Parathyroid adenoma (tissue), 2 donors: ENCODE measurements at regions not wholly inside any gene's neighbourhood (a gene's known extent, or its start where the extent isn't known, plus 50 kb on each side); places are given as distances from the start of the nearest gene placed in this dataset.

Experiments
- H2AFZ ChIP-seq: fragments of 300-600 bp; sonication (generic); one replicate; pipeline ENCODE4 v1.7.0; 2017; ENCODE audit warnings: antibody characterized with exemption, mild to moderate bottlenecking
- H3K27ac ChIP-seq: fragments of 300-600 bp; sonication (generic); one replicate; pipeline ENCODE4 v1.7.0; 2017
- H3K27me3 ChIP-seq: fragments of 300-600 bp; sonication (generic); one replicate; pipeline ENCODE4 v1.7.0; 2017; ENCODE audit warnings: low read length; ENCODE audit not compliant: control insufficient read depth, insufficient read depth
- H3K36me3 ChIP-seq: fragments of 300-600 bp; sonication (generic); one replicate; pipeline ENCODE4 v1.7.0; 2017; ENCODE audit warnings: low read length; ENCODE audit not compliant: control insufficient read depth, insufficient read depth
- H3K4me1 ChIP-seq: fragments of 300-600 bp; sonication (generic); one replicate; pipeline ENCODE4 v1.7.0; 2017; ENCODE audit warnings: control low read depth
- H3K4me2 ChIP-seq: fragments of 300-600 bp; sonication (generic); one replicate; pipeline ENCODE4 v1.7.0; 2017; ENCODE audit warnings: low read length
- H3K4me3 ChIP-seq: fragments of 300-600 bp; sonication (generic); one replicate; pipeline ENCODE4 v1.7.0; 2017; ENCODE audit warnings: low read depth, low read length
- H3K79me2 ChIP-seq: fragments of 300-600 bp; sonication (generic); one replicate; pipeline ENCODE4 v1.7.0; 2017; ENCODE audit warnings: control low read depth
- H3K9ac ChIP-seq: fragments of 300-600 bp; sonication (generic); one replicate; pipeline ENCODE4 v1.7.0; 2017; ENCODE audit warnings: mild to moderate bottlenecking
- H3K9me3 ChIP-seq: fragments of 300-600 bp; sonication (generic); one replicate; pipeline ENCODE4 v1.7.0; 2017; ENCODE audit warnings: low read length; ENCODE audit not compliant: control insufficient read depth
- TF ChIP-seq, protein P1 (sequence below): fragments of 300-600 bp; sonication (generic); IDR thresholded peaks from one replicate; pipeline ENCODE4 v1.7.0; 2017; ENCODE audit warnings: antibody characterized with exemption, mild to moderate bottlenecking
- donor health status: primary hyperparathyroidism.

DNA sequence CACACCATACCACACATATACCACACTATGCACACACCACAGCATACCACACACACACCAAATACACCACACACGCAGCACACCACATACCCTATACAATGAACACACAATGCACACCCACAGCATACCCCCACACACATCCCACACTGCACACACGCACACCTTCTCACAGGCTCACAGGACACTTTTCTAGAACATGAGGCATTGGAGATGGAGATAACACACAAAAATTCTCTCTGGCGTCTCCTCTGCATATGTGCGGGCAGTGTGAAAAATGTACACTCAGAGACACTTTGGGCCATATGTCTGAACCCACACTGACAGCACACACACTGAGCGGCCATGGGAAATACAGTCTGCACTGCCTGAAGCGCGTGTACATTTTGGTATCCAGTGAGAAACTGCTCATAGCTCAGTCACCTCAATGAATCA is 278.1 kb downstream of the GADD45G start:
- Histone ChIP-seq H3K4me1 (peaks cover 2% of the 10 kb centered on the region), H3K9me3 (no peaks in the 10 kb centered on the region), H3K27ac (no peak overlapping the region), H2AFZ (no peak overlapping the region), H3K4me2 (no peak overlapping the region), H3K4me3 (no peak overlapping the region), H3K27me3 (no peaks in the 10 kb centered on the region), H3K9ac (no peak overlapping the region), H3K79me2 (no peaks in the 10 kb centered on the region), H3K36me3 (no peaks in the 10 kb centered on the region)
- TF ChIP-seq, protein P1, sequence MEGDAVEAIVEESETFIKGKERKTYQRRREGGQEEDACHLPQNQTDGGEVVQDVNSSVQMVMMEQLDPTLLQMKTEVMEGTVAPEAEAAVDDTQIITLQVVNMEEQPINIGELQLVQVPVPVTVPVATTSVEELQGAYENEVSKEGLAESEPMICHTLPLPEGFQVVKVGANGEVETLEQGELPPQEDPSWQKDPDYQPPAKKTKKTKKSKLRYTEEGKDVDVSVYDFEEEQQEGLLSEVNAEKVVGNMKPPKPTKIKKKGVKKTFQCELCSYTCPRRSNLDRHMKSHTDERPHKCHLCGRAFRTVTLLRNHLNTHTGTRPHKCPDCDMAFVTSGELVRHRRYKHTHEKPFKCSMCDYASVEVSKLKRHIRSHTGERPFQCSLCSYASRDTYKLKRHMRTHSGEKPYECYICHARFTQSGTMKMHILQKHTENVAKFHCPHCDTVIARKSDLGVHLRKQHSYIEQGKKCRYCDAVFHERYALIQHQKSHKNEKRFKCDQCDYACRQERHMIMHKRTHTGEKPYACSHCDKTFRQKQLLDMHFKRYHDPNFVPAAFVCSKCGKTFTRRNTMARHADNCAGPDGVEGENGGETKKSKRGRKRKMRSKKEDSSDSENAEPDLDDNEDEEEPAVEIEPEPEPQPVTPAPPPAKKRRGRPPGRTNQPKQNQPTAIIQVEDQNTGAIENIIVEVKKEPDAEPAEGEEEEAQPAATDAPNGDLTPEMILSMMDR, result no peak

DNA sequence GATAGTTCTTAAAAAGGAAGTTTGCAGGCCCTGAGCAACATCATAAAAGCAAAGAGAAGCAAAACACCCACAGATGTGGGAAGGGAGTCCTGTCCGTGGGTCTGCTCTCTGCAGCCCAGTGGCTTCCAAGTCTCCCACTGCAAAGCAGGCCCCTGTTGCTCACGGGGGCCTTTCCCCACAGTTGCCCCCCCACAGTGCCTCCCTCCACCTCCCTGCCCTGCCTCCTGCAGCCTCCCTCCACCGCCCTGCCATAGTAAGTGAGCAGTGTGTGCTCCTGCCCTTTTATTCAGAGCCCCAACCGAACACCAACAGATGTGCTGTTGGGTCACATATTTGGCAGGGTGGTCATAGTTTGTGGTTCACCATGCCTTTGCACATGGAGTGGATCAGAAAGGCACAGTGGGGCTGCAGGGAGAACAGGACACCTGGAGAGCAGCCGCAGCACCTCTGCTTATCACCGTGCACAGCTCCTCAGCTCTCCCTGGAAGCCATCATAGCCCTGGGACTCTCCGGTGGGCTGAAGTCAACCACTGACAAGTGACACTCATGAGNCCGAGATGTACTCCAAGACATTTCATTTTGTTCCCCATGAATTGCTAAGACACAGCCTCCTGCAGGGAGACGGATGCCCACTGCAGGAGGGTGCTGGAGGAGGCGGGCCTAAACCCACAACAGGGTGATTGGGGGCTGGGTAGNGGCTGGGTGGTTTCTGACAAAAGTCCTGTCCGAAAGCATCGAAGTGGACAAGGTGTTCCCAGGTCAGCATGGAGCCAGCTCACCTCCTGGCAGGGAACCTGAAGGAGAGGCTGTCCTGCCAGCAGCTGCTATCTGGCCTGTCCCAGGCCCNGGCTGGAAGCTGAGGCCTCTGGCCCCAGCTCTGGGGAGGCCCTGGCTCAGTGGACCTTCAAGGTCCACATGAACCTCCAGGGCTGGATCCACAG is 278.9 kb downstream of the GADD45G start:
- Histone ChIP-seq H3K4me1 (peaks cover under 1% of the 10 kb centered on the region), H2AFZ (no peak overlapping the region), H3K27ac (no peak overlapping the region), H3K79me2 (no peaks in the 10 kb centered on the region), H3K4me2 (no peak overlapping the region), H3K9ac (no peak overlapping the region), H3K27me3 (no peaks in the 10 kb centered on the region), H3K36me3 (no peaks in the 10 kb centered on the region), H3K4me3 (no peak overlapping the region), H3K9me3 (no peaks in the 10 kb centered on the region)
- TF ChIP-seq, protein P1, result no peak

DNA sequence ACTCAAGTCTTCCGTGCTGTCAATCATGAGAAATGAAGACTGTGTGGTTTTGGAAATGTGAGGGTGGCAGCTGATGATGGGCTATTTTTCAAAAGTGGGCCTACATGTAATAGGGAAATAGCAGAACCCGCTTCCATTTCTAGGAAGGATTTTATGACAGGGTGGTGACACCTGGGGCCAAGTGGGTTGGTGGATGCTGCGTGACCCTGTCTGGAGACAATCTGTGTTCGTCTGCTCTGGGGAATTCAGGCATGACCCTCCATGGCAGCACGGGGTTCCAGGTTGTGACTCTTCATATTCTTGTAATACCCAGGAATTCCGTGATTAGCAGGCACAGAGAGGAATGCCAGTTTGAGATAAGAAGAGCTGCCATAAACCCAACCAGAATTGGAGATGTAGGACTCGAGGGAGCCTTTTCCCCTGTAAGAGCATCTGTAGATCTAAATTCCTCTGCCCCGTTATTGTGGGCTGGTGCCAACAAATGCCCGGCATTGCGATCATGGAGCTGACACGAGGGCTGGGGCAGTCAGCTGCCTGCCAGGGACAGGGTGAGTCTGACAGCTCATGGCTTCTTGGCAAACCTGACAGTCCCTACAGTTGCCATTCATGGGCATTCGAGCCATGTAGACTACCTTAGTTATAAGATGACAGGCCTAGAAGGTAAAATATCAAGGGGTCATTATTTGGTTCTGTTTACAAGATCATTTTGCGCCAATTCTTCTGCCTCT is 279.7 kb downstream of the GADD45G start:
- no peaks in the 10 kb centered on the region for H3K27me3 ChIP-seq
- no peaks in the 10 kb centered on the region for H3K36me3 ChIP-seq
- no peak overlapping the region for H3K4me2 ChIP-seq
- no peak overlapping the region for H2AFZ ChIP-seq
- H3K9me3 ChIP-seq, result no peaks in the 10 kb centered on the region
- H3K4me3 ChIP-seq, result no peak overlapping the region
- H3K9ac ChIP-seq, result no peak overlapping the region
- H3K4me1 ChIP-seq, result no peaks in the 10 kb centered on the region
- H3K27ac ChIP-seq, result no peak overlapping the region
- TF ChIP-seq, protein P1, result no peak
- no peaks in the 10 kb centered on the region for H3K79me2 ChIP-seq

DNA sequence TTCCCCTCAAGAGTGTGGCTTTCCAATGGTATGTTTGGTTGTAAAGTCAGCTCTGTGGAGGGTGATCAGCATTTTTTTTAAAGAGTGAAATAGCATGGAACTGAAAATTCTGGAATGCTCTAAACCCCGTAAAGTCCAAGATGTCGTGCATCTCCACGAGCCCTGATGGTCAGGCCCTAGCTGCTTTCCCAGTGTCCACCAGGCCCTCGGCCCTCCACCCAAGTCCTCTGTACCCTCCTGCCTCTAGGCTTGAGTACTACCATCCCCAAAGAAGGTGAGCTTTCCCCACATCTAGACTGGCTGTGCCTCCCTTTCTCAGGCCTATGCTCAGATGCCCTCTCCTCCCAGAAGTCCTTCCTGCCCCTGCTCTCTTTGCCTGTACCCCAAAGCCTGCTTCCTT is 280.3 kb downstream of the GADD45G start:
- Histone ChIP-seq H3K9me3 (no peaks in the 10 kb centered on the region), H3K4me2 (no peak overlapping the region), H3K79me2 (no peaks in the 10 kb centered on the region), H3K27me3 (no peaks in the 10 kb centered on the region), H3K4me1 (no peaks in the 10 kb centered on the region), H2AFZ (no peak overlapping the region), H3K4me3 (no peak overlapping the region), H3K27ac (no peak overlapping the region), H3K9ac (no peak overlapping the region), H3K36me3 (no peaks in the 10 kb centered on the region)
- TF ChIP-seq, protein P1, result no peak
